H1 (cell line): ENCODE measurements at regions not wholly inside any gene's neighbourhood (a gene's known extent, or its start where the extent isn't known, plus 50 kb on each side); places are given as distances from the start of the nearest gene placed in this dataset.
A peak's percentile ranks its signal among the peaks of the same experiment; 100 is the strongest.

ENCODE experiments used
- CTCF ChIA-PET: fragments of 300-600 bp; sonication (Branson Sonifier 250); formaldehyde crosslinking; loops from one replicate; lab custom pipeline; 2021; ENCODE audit not compliant: partially characterized antibody; lab: Charles Lee
- POLR2A ChIA-PET: fragments of 300-600 bp; sonication (Branson Sonifier 250); formaldehyde crosslinking; loops from one replicate; lab custom pipeline; 2021; ENCODE audit warnings: inconsistent platforms; ENCODE audit not compliant: partially characterized antibody; lab: Charles Lee
- DNase-seq, 2 experiments: peaks; one replicate each; pipeline versions ENCODE4 v3.0.0 to v3.0.0-alpha.2; 2010 to 2022; ENCODE audit warnings: low spot score in 2 of 2, low read depth in 1 of 2, mixed read lengths in 1 of 2
- FAIRE-seq: peaks from 2 replicates; lab custom pipeline; 2011; peaks lifted over from hg19 to GRCh38; lab: Jason Lieb, UNC
- H2AFZ ChIP-seq: 2 replicates; pipeline ENCODE4 v1.8.1; 2012; ENCODE audit warnings: low read length, inconsistent platforms
- H2AK5ac ChIP-seq: 2 replicates; pipeline ENCODE4 v1.6.1; 2013; ENCODE audit warnings: low read depth, low read length
- H2BK120ac ChIP-seq: replicated peaks from 2 replicates; pipeline ENCODE3; 2013; ENCODE audit warnings: low read depth, low read length, inconsistent platforms
- H2BK12ac ChIP-seq: 2 replicates; pipeline ENCODE4 v1.6.1; 2013; ENCODE audit warnings: low read depth, low read length
- H2BK15ac ChIP-seq: 2 replicates; pipeline ENCODE4 v1.6.1; 2013; ENCODE audit warnings: low read length
- H2BK20ac ChIP-seq: 2 replicates; pipeline ENCODE4 v1.6.1; 2013; ENCODE audit warnings: low read length
- H2BK5ac ChIP-seq: 2 replicates; pipeline ENCODE4 v1.6.1; 2013; ENCODE audit warnings: low read depth, low read length
- H3K14ac ChIP-seq: 2 replicates; pipeline ENCODE4 v1.6.1; 2013; ENCODE audit warnings: inconsistent platforms; ENCODE audit not compliant: insufficient read length
- H3K18ac ChIP-seq: 2 replicates; pipeline ENCODE4 v1.6.1; 2013; ENCODE audit warnings: low read length; ENCODE audit errors: extremely low read depth
- H3K23ac ChIP-seq: 2 replicates; pipeline ENCODE4 v1.6.1; 2013; ENCODE audit warnings: inconsistent platforms; ENCODE audit not compliant: insufficient read length
- H3K23me2 ChIP-seq: 2 replicates; pipeline ENCODE4 v1.6.1; 2013; ENCODE audit warnings: low read depth, low read length
- H3K27ac ChIP-seq: 2 replicates; pipeline ENCODE4 v1.6.1; 2011; ENCODE audit warnings: low read depth, low read length, inconsistent platforms
- H3K27me3 ChIP-seq, 4 experiments: replicated peaks in 1 of 4; 1 replicate in 1 of 4; 2 replicates in 3 of 4; pipeline versions ENCODE4 v1.6.1 to v1.8.1; 2011 to 2013; ENCODE audit warnings: low read length in 3 of 4, mild to moderate bottlenecking in 3 of 4, inconsistent platforms in 2 of 4, mixed read lengths in 2 of 4, moderate library complexity in 1 of 4; ENCODE audit not compliant: control insufficient read depth in 3 of 4, insufficient read depth in 3 of 4; ENCODE audit errors: extremely low read depth in 1 of 4
- H3K36me3 ChIP-seq, 4 experiments: 2 replicates each; pipeline versions ENCODE4 v1.6.1 to v1.8.1; 2011 to 2013; ENCODE audit warnings: mild to moderate bottlenecking in 4 of 4, low read length in 3 of 4, moderate library complexity in 2 of 4, control low read depth in 1 of 4, inconsistent platforms in 1 of 4; ENCODE audit not compliant: insufficient read depth in 4 of 4, control insufficient read depth in 2 of 4
- H3K4ac ChIP-seq: replicated peaks from 2 replicates; pipeline ENCODE3; 2013; ENCODE audit warnings: low read length, low read depth, mixed read lengths, inconsistent platforms; ENCODE audit not compliant: insufficient read length
- H3K4me1 ChIP-seq, 4 experiments: replicated peaks in 1 of 4; 1 replicate in 1 of 4; 2 replicates in 3 of 4; pipeline versions ENCODE4 v1.6.1 to v1.8.1; 2011 to 2013; ENCODE audit warnings: low read length in 3 of 4, inconsistent platforms in 2 of 4, mixed read lengths in 1 of 4; ENCODE audit not compliant: insufficient read depth in 4 of 4, control insufficient read depth in 3 of 4
- H3K4me2 ChIP-seq, 2 experiments: 2 replicates each; pipeline versions ENCODE4 v1.6.1 to v1.8.1; 2011 to 2013; ENCODE audit warnings: low read depth in 2 of 2, low read length in 2 of 2, control low read depth in 1 of 2, inconsistent platforms in 1 of 2, mild to moderate bottlenecking in 1 of 2; ENCODE audit not compliant: insufficient read depth in 1 of 2
- H3K4me3 ChIP-seq, 4 experiments: fragments of 200-600, 300-600 bp in 1 of 4; sonication (generic), shearing (Covaris generic), sonication (Bioruptor Twin) in 1 of 4; 2 replicates each; pipeline versions ENCODE4 v1.5.1 to v1.8.1; 2011 to 2016; ENCODE audit warnings: low read length in 4 of 4, low read depth in 3 of 4, control low read depth in 2 of 4, inconsistent platforms in 2 of 4, mild to moderate bottlenecking in 2 of 4, mixed read lengths in 1 of 4, moderate library complexity in 1 of 4; ENCODE audit not compliant: insufficient read depth in 2 of 4; ENCODE audit errors: extremely low read depth in 1 of 4
- H3K56ac ChIP-seq: replicated peaks from 2 replicates; pipeline ENCODE3; 2013; ENCODE audit warnings: low read depth, mild to moderate bottlenecking, mixed read lengths, low read length, inconsistent platforms; ENCODE audit not compliant: insufficient read length
- H3K79me1 ChIP-seq: 2 replicates; pipeline ENCODE4 v1.6.1; 2013; ENCODE audit warnings: low read depth, low read length, control low read depth
- H3K79me2 ChIP-seq, 2 experiments: 2 replicates each; pipeline versions ENCODE4 v1.6.1 to v1.8.1; 2012 to 2013; ENCODE audit warnings: low read length in 2 of 2, mild to moderate bottlenecking in 2 of 2, inconsistent platforms in 1 of 2; ENCODE audit not compliant: insufficient read depth in 2 of 2, control insufficient read depth in 1 of 2
- H3K9ac ChIP-seq, 4 experiments: replicated peaks in 1 of 4; 1 replicate in 1 of 4; 2 replicates in 3 of 4; pipeline versions ENCODE4 v1.6.1 to v1.8.1; 2011 to 2013; ENCODE audit warnings: low read depth in 3 of 4, low read length in 3 of 4, control low read depth in 2 of 4, mild to moderate bottlenecking in 2 of 4, moderate library complexity in 2 of 4, inconsistent platforms in 1 of 4; ENCODE audit errors: extremely low read depth in 1 of 4
- H3K9me3 ChIP-seq, 2 experiments: 2 replicates each; pipeline versions ENCODE4 v1.6.1 to v1.8.1; 2012 to 2013; ENCODE audit warnings: mild to moderate bottlenecking in 2 of 2, moderate library complexity in 2 of 2, control low read depth in 1 of 2, inconsistent platforms in 1 of 2, low read depth in 1 of 2, low read length in 1 of 2, mixed read lengths in 1 of 2; ENCODE audit not compliant: insufficient read depth in 2 of 2
- H4K20me1 ChIP-seq, 2 experiments: replicated peaks in 1 of 2; 2 replicates each; pipeline versions ENCODE3 to v1.8.1; 2011 to 2013; ENCODE audit warnings: inconsistent platforms in 2 of 2, low read length in 2 of 2, mild to moderate bottlenecking in 1 of 2; ENCODE audit not compliant: insufficient read depth in 2 of 2, control insufficient read depth in 1 of 2
- H4K5ac ChIP-seq: 2 replicates; pipeline ENCODE4 v1.6.1; 2013; ENCODE audit warnings: low read length, low read depth, mixed read lengths, inconsistent platforms; ENCODE audit not compliant: insufficient read length
- H4K8ac ChIP-seq: 2 replicates; pipeline ENCODE4 v1.8.0; 2013; ENCODE audit warnings: mild to moderate bottlenecking, moderate library complexity, low read length, inconsistent platforms; ENCODE audit not compliant: insufficient read depth; ENCODE audit errors: extremely low read depth
- H4K91ac ChIP-seq: replicated peaks from 2 replicates; pipeline ENCODE3; 2013; ENCODE audit warnings: low read length, mixed read lengths, inconsistent platforms; ENCODE audit not compliant: insufficient read length
- BACH1 ChIP-seq: IDR thresholded peaks from 2 replicates; pipeline ENCODE4 v1.6.1; 2012; ENCODE audit warnings: low read length, improper control_type of control experiment
- CHD2 ChIP-seq: IDR thresholded peaks from 2 replicates; pipeline ENCODE4 v1.6.1; 2012; ENCODE audit warnings: low read length, improper control_type of control experiment
- CREB1 ChIP-seq: IDR thresholded peaks from 2 replicates; pipeline ENCODE4 v1.6.1; 2012; ENCODE audit warnings: inconsistent platforms
- CTBP2 ChIP-seq: IDR thresholded peaks from 2 replicates; pipeline ENCODE4 v1.7.0; 2011; ENCODE audit warnings: borderline replicate concordance, mild to moderate bottlenecking, moderate library complexity, mixed read lengths, low read length; ENCODE audit not compliant: insufficient read depth, insufficient read length
- FOSL1 ChIP-seq: IDR thresholded peaks from 2 replicates; pipeline ENCODE4 v1.6.1; 2011; ENCODE audit warnings: mild to moderate bottlenecking, low read depth, low read length, moderate library complexity; ENCODE audit not compliant: insufficient read depth
- KDM5A ChIP-seq: fragments of 200-600 bp; IDR thresholded peaks from 2 replicates; pipeline ENCODE4 v1.7.1; 2012; ENCODE audit warnings: mild to moderate bottlenecking, low read length, inconsistent platforms, mixed read lengths
- RNF2 ChIP-seq: fragments of 200-900, 300-1000 bp; sonication (generic); IDR thresholded peaks from 2 replicates; pipeline ENCODE4 v1.7.1; 2016; ENCODE audit warnings: borderline replicate concordance, low read depth, mild to moderate bottlenecking, antibody characterized with exemption, low read length; ENCODE audit not compliant: poor library complexity, severe bottlenecking; ENCODE audit errors: missing control alignments
- SP2 ChIP-seq: IDR thresholded peaks from 2 replicates; pipeline ENCODE4 v1.6.1; 2012; ENCODE audit warnings: mild to moderate bottlenecking, low read length, inconsistent platforms
- SUZ12 ChIP-seq: fragments of 200-600 bp; sonication (generic); IDR thresholded peaks from 2 replicates; pipeline ENCODE4 v1.6.1; 2012; ENCODE audit warnings: mild to moderate bottlenecking, inconsistent platforms, low read length, moderate library complexity, mixed read lengths
- TAF1 ChIP-seq: IDR thresholded peaks from 2 replicates; pipeline ENCODE4 v1.6.1; 2011; ENCODE audit warnings: mild to moderate bottlenecking, low read depth, low read length
- TEAD4 ChIP-seq: IDR thresholded peaks from 2 replicates; pipeline ENCODE4 v1.6.1; 2012; ENCODE audit warnings: low read depth, low read length, inconsistent platforms, mixed read lengths
- YY1 ChIP-seq: IDR thresholded peaks from 2 replicates; pipeline ENCODE4 v1.6.1; 2011; ENCODE audit warnings: low read depth, mild to moderate bottlenecking, low read length
- WGBS, 2 experiments: shearing (Covaris generic) in 1 of 2; methylation state at CpG; one replicate each; pipeline versions ENCODE4 v1.1.6 to v1.1.7; 2013 to 2015; ENCODE audit warnings: low lambda C conversion rate in 2 of 2, mixed read lengths in 2 of 2, inconsistent platforms in 1 of 2, low coverage in 1 of 2, missing lambda C conversion rate in 1 of 2; ENCODE audit not compliant: insufficient replicate concordance in 2 of 2, insufficient coverage in 1 of 2, insufficient read length in 1 of 2; ENCODE audit errors: extremely low coverage in 1 of 2, missing lambda C conversion rate in 1 of 2; 5-methylcytosine and 5-hydroxymethylcytosine counted together

- Histone ChIP-seq H2AFZ (no peak overlapping the region), H3K4me3 (no peak overlapping the region), H4K8ac (no peak overlapping the region), H2BK20ac (no peak overlapping the region), H3K9me3 (no peaks in the 10 kb centered on the region), H4K20me1 (no peaks in the 10 kb centered on the region), H3K27ac (no peak overlapping the region), H3K56ac (no peak overlapping the region), H4K91ac (no peak overlapping the region), H3K79me1 (no peaks in the 10 kb centered on the region), H4K5ac (no peak overlapping the region), H3K79me2 (no peaks in the 10 kb centered on the region), H3K36me3 (no peaks in the 10 kb centered on the region), H3K14ac (no peak overlapping the region), H2BK12ac (no peak overlapping the region), H3K23ac (no peak overlapping the region), H3K4me2 (no peak overlapping the region), H3K23me2 (peaks cover 2% of the 10 kb centered on the region; the same call in 1 of the 2 replicates), H2BK15ac (no peak overlapping the region), H3K9ac (no peak overlapping the region), H3K4me1 (peaks cover 6 to 16% (median 8%) of the 10 kb centered on the region in 4 experiments; a peak in 6 of 7 replicates), H2BK120ac (peak overlapping the region; percentile 18), H2AK5ac (no peak overlapping the region), H2BK5ac (no peak overlapping the region), H3K18ac (no peak overlapping the region; the same call in 1 of the 2 replicates), H3K27me3 (peaks cover 10 to 41% (median 36%) of the 10 kb centered on the region in 4 experiments), H3K4ac (no peak overlapping the region)
- ChIA-PET POLR2A (interaction anchor here (0.9 kb wide), 1 partner anchor 176 kb away, joined by 3 read pairs; the partner anchor contains the start of genes NKIRAS1 and RPL15), CTCF (interaction anchor here (0.6 kb wide), 1 partner anchor 1556 kb away, joined by 3 read pairs; no protein-coding TSS in a partner anchor)
- WGBS, 2 experiments = 75% methylated on average over 7 of the region's 7 CpGs; no CpG with 5 or more reads in 1 of the 2 experiments
- DNase-seq (no peak), FAIRE-seq (no peak)
- TF ChIP-seq TAF1 (no peak), YY1 (no peak), FOSL1 (no peak), CREB1 (no peak), CHD2 (no peak), SP2 (no peak), KDM5A (no peak), RNF2 (no peak), CTBP2 (no peak), SUZ12 (no peak), TEAD4 (no peak), BACH1 (no peak)
Measured at GRCh38 chr3:23741036-23741706, 64.6 kb upstream of the UBE2E1 start.
